Stimulated activated CD8-positive, alpha-beta memory T cell treated with anti-CD3 and anti-CD28 coated beads, Interleukin-4, amount 100 ng/mL, for 4 hours (primary cell): ENCODE measurements at regions not wholly inside any gene's neighbourhood (a gene's known extent, or its start where the extent isn't known, plus 50 kb on each side); places are given as distances from the start of the nearest gene placed in this dataset.

ENCODE experiments used
- DNase-seq, 2 donors: peaks; one replicate each; pipeline ENCODE4 v3.0.0-alpha.2; 2020; ENCODE audit warnings: low read depth in 2 of 2, low spot score in 1 of 2

- no peak for DNase-seq
Observed at GRCh38 chr2:59998324-59998723, 555.1 kb downstream of the BCL11A start.

- no peak for DNase-seq
Observed at GRCh38 chr2:59997371-59997770, 556.1 kb downstream of the BCL11A start.

DNA sequence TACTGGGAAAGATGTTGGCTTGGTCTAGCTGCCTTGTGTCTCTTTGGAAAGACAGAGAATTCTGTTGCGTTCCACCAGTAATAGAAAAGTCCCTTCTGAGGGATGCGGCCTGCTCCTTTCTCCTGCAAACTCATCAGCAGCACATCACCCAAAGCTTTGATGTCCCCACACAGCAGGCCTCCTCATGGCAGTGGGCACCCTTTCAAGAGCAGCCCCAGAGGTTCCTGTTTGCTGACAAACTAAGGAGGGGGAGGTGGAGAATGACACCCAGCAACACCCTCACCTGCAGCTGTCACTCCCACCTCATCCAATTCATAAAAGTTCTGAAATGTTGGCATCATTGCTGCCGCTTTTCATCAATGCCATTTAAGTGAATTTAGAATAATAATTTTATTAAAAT is 556.6 kb downstream of the BCL11A start:
- no peak for DNase-seq

DNA sequence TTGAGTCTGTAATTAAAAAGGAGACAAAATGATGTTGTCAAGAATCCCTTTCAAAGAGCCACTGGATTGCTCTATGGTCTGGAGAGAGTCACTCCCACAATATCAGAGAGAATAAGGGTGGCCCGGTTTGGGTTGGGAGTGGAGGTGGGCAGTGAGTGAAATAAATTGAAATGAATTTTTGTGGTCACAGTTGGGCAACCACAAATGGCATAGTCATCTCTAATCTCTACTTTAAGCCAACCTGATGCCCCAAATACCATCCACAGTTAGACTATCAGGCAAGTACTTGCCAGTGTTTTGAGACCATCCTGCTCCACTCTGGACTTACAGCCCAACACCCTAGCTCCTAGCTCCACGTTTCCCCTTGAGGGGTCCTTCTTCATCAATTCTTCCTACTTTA is 559.7 kb downstream of the BCL11A start:
- no peak for DNase-seq

GRCh38 chr2:59988341-59988740 is 565.1 kb downstream of the BCL11A start:
- no peak for DNase-seq

GRCh38 chr2:59986511-59986910 is 566.9 kb downstream of the BCL11A start:
- DNase-seq: no peak

- no peak for DNase-seq
Observed at GRCh38 chr2:59985923-59986322, 567.5 kb downstream of the BCL11A start.

GRCh38 chr2:59974051-59974766 is 579.2 kb downstream of the BCL11A start:
- DNase-seq: no peak

GRCh38 chr2:59969161-59969560 is 584.3 kb downstream of the BCL11A start:
- no peak for DNase-seq

DNA sequence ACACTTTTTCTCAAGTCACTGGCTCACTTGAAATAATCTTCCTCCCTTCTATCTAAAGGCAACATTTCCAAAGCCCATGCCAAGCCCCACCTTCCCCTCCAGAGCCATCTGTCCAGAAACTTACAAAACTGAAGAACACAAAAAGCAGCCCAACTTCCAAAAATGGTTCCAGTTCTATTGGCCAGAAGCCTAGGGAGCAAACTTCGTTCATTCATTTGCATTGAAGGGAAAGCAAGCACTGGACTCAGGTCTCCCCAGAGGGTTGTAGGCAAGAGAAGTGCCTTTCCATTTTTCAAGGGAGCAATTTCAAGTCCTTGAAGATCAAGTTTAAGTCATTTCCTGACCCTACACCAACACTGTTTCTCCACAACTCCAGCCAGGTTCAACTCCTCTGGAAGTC is 585.0 kb downstream of the BCL11A start:
- DNase-seq: no peak

GRCh38 chr2:59967691-59968090 is 585.8 kb downstream of the BCL11A start:
- DNase-seq: no peak

GRCh38 chr2:59963157-59963556 is 590.3 kb downstream of the BCL11A start:
- DNase-seq: no peak

- no peak for DNase-seq
Observed at GRCh38 chr2:59961746-59962145, 591.7 kb downstream of the BCL11A start.

DNA sequence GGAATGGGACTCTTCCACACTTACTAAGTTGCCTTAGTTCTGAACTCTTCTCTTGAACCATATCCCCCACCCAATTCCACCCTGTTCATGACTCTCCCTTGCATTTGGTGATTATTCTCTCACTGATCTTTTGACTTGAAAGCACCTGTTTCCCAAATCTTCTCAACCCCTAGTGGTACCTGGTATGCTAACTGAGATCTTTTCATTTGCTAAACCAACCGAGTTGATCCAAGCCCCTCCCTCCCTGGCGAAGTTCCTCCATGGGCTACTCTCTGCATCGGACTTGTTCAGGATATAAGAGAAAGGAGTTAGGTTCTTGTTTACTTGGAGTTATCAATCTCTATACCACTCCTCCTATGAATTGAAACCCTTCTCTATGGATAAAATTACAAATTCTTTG is 593.5 kb downstream of the BCL11A start:
- DNase-seq: no peak

GRCh38 chr2:59957504-59957903 is 596.0 kb downstream of the BCL11A start:
- DNase-seq: no peak

DNA sequence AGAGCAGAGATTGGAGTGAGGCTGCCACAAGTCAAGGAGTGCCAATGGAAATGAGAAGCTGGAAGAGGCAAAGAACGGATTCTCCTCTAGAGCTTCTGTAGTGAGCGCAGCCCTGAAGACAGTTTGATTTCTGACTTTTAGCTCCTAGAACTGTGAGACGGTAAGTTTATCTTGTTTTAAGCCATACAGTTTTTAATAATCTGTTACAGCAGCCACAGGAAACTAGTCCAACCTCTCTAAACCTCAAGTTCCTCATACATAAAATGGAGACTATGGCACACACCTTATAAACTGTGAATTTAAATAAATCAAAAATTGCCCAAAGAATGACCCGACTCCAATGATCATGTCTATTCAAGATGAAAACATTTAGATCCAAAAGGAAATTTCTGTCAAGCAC is 596.5 kb downstream of the BCL11A start:
- no peak for DNase-seq

GRCh38 chr2:59947917-59948541 is 605.4 kb downstream of the BCL11A start:
- no peak for DNase-seq

GRCh38 chr2:59947209-59947608 is 606.2 kb downstream of the BCL11A start:
- DNase-seq: no peak

DNA sequence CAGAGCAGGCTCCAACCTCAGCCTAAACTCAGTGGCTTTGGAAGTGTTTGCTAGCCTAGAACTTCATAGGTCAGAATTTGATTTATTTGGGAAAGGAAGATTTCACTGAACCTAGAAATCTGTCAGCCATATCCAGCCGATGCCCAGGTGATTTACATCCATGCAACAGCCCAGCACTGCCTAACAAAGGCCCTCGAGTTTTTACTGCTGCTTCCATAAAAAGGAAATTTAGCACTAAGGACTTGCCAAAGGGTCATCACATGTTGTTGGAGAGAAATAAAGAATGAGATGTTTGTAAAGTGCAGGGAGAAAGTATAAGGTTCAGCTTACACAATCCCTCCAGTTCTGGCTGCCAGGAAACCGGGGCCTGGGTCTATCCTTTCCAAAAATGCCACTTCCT is 614.2 kb downstream of the BCL11A start:
- no peak for DNase-seq

DNA sequence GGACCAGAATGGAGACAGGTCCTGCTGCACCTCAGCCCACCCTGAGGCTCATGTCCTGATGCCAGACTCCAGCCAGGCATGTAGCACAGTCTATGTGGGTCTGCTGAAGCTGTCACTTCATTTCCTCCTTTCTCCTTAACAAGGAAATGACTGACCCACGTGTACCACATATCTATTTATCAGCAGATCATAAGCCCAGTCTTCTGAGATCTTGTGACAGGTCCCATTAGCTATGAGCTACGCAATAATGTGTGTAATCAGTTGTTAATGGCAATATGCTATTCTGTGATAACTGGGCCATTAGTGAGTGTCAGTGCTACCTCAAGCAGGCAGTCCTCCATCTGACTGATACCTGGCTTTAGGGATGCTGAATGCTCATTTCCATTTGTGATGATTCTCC is 615.3 kb downstream of the BCL11A start:
- DNase-seq: no peak

- DNase-seq: no peak
Observed at GRCh38 chr2:59936048-59936447, 617.4 kb downstream of the BCL11A start.

- DNase-seq: no peak
Observed at GRCh38 chr2:59935005-59935404, 618.4 kb downstream of the BCL11A start.

DNA sequence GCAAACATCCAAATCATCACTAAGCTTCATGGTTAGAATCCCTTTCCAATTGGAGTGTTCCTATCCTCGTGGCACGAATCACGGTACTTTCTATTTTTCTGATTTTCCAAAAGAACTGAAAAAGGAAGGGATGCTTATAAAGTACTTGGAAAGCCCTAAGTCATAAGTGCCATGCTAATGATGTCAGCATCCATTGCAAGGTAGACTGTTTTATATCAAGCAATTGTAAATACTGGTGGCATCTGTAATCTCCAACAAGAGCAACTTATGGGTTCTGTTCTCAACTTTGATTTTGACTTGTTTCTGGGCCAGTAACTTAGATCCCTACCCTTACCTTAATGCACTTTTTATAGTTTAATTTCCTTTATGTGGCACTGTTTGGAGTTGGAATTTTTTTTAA is 619.5 kb downstream of the BCL11A start:
- no peak for DNase-seq
